Caco-2 (cell line): ENCODE measurements at regions not wholly inside any gene's neighbourhood (a gene's known extent, or its start where the extent isn't known, plus 50 kb on each side); places are given as distances from the start of the nearest gene placed in this dataset.

Experiments
- BruUV-seq: library from RNA; stranded (reverse); fragments of 400-500 nt; replicated peaks from 2 replicates; lab custom pipeline; 2021; lab: Mats Ljungman, UMichigan
- CTCF ChIA-PET: fragments of 300-600 bp; sonication (Branson Sonifier 250); formaldehyde crosslinking; loops from one replicate; lab custom pipeline; 2022; ENCODE audit warnings: antibody characterized with exemption; lab: Charles Lee
- POLR2A ChIA-PET: fragments of 300-600 bp; sonication (Branson Sonifier 250); formaldehyde crosslinking; loops from one replicate; lab custom pipeline; 2022; ENCODE audit warnings: antibody characterized with exemption; lab: Charles Lee
- DNase-seq, 2 experiments: peaks; one replicate each; pipeline versions ENCODE4 v3.0.0 to v3.0.0-alpha.2; 2020 to 2022
- H3K27me3 ChIP-seq: replicated peaks from 2 replicates; pipeline ENCODE4 v1.6.0; 2011; ENCODE audit warnings: low read length; ENCODE audit not compliant: control insufficient read depth, insufficient read depth
- H3K36me3 ChIP-seq: 2 replicates; pipeline ENCODE4 v1.5.1; 2011; ENCODE audit warnings: low read length; ENCODE audit not compliant: control insufficient read depth, insufficient read depth
- H3K4me1 ChIP-seq: fragments of 250-450 bp; sonication (Bioruptor Pico); 2 replicates; pipeline ENCODE4 v1.5.1; 2020; ENCODE audit warnings: mild to moderate bottlenecking
- H3K4me3 ChIP-seq: 2 replicates; pipeline ENCODE4 v1.5.1; 2011; ENCODE audit warnings: low read depth, mild to moderate bottlenecking, control low read depth, low read length
- H3K9me3 ChIP-seq: fragments of 250-450 bp; sonication (Bioruptor Pico); 2 replicates; pipeline ENCODE4 v1.5.1; 2020; ENCODE audit warnings: mild to moderate bottlenecking, moderate library complexity
- H3K27ac Mint-ChIP-seq: one replicate; pipeline ENCODE4 v1.8.0; 2022; ENCODE audit warnings: mixed read lengths; ENCODE audit not compliant: unreplicated experiment
- H3K27me3 Mint-ChIP-seq: one replicate; pipeline ENCODE4 v1.8.0; 2022; ENCODE audit warnings: mixed read lengths; ENCODE audit not compliant: insufficient read depth, unreplicated experiment
- H3K36me3 Mint-ChIP-seq: one replicate; pipeline ENCODE4 v1.8.0; 2022; ENCODE audit warnings: mild to moderate bottlenecking, mixed read lengths; ENCODE audit not compliant: insufficient read depth, unreplicated experiment
- H3K4me1 Mint-ChIP-seq: one replicate; pipeline ENCODE4 v1.8.0; 2022; ENCODE audit warnings: low read depth, mixed read lengths; ENCODE audit not compliant: unreplicated experiment
- H3K4me3 Mint-ChIP-seq: one replicate; pipeline ENCODE4 v1.8.0; 2022; ENCODE audit warnings: mild to moderate bottlenecking, moderate library complexity, mixed read lengths; ENCODE audit not compliant: unreplicated experiment
- H3K9me3 Mint-ChIP-seq: one replicate; pipeline ENCODE4 v1.8.0; 2022; ENCODE audit warnings: mixed read lengths; ENCODE audit not compliant: unreplicated experiment
- intact Hi-C: fragments of 100-400 bp; cut with micrococcal nuclease; formaldehyde crosslinking; loops from one replicate; pipeline ENCODE4 v1.10.0; 2022; ENCODE audit not compliant: unreplicated experiment
- TF ChIP-seq, protein P1 (sequence below), 2 experiments: fragments of 200-600 bp in 1 of 2; IDR thresholded peaks; 1 replicate in 1 of 2; 2 replicates in 1 of 2; pipeline versions ENCODE4 v1.5.1 to v1.8.0; 2011 to 2022; ENCODE audit warnings: antibody characterized with exemption in 1 of 2, control low read depth in 1 of 2, inconsistent platforms in 1 of 2, low read depth in 1 of 2, low read length in 1 of 2, mild to moderate bottlenecking in 1 of 2, moderate library complexity in 1 of 2; ENCODE audit not compliant: insufficient read depth in 1 of 2, severe bottlenecking in 1 of 2, unreplicated experiment in 1 of 2

DNA sequence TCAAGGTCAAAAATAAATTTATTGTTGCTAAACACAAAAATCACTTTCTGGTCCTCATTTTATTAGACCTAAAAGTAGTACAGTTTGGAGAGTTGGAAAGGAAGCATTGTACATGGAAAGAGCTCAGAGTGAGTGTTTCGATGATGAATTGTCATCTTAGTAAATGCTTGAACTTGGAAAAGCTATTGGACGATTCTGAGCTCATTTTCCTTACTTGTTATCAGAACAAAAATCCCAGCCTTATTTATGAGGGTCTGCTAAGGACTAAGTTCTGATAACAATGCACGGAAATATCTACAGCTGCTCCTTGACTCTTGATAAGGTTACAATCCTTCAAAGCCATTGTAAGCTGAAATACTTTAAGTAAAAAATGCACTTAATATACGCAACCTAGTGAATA is 710.0 kb upstream of the PTBP2 start:
- intact Hi-C loops: no loop called here
- ChIA-PET CTCF (no interaction called here), POLR2A (no interaction called here)
- no peak overlapping the region for H3K4me3 Mint-ChIP-seq
- H3K27ac Mint-ChIP-seq: no peak overlapping the region
- Histone ChIP-seq H3K27me3 (no peaks in the 10 kb centered on the region), H3K36me3 (no peaks in the 10 kb centered on the region), H3K4me3 (no peak overlapping the region), H3K9me3 (no peaks in the 10 kb centered on the region), H3K4me1 (no peaks in the 10 kb centered on the region)
- H3K27me3 Mint-ChIP-seq: peaks cover 3% of the 10 kb centered on the region
- no peaks in the 10 kb centered on the region for H3K9me3 Mint-ChIP-seq
- TF ChIP-seq, protein P1, sequence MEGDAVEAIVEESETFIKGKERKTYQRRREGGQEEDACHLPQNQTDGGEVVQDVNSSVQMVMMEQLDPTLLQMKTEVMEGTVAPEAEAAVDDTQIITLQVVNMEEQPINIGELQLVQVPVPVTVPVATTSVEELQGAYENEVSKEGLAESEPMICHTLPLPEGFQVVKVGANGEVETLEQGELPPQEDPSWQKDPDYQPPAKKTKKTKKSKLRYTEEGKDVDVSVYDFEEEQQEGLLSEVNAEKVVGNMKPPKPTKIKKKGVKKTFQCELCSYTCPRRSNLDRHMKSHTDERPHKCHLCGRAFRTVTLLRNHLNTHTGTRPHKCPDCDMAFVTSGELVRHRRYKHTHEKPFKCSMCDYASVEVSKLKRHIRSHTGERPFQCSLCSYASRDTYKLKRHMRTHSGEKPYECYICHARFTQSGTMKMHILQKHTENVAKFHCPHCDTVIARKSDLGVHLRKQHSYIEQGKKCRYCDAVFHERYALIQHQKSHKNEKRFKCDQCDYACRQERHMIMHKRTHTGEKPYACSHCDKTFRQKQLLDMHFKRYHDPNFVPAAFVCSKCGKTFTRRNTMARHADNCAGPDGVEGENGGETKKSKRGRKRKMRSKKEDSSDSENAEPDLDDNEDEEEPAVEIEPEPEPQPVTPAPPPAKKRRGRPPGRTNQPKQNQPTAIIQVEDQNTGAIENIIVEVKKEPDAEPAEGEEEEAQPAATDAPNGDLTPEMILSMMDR (IDR thresholded peaks at IDR 0.05; ENCODE audit: insufficient read depth in 1 of 2, low read depth in 1 of 2, low read length in 1 of 2, severe bottlenecking in 1 of 2, unreplicated experiment in 1 of 2): no peak
- DNase-seq: no peak
- H3K36me3 Mint-ChIP-seq: no peaks in the 10 kb centered on the region
- no peaks in the 10 kb centered on the region for H3K4me1 Mint-ChIP-seq
- no TSS peak for BruUV-seq

DNA sequence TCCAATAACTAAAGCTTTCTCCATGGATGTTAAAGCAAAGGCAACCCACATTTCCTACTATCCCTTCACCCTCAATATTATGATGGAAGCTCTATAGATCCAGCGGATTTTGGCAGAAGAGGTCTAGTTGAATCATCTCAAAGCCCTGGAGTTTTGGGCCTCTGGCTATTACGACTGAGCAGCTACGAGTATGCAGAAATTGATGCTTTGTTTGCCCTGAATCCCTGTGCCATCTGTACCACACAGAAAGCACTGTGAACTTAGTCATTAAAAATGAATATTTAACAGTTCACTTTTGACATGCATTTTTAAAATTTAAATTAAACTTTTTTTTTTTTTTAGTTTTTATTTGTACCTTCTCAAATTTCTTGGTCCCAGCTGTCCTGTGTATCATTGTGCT is 705.4 kb upstream of the PTBP2 start:
- no peaks in the 10 kb centered on the region for H3K4me1 ChIP-seq
- ChIA-PET CTCF (no interaction called here), POLR2A (no interaction called here)
- no peaks in the 10 kb centered on the region for H3K4me1 Mint-ChIP-seq
- no peak for DNase-seq
- intact Hi-C loops: no loop called here
- no peaks in the 10 kb centered on the region for H3K9me3 Mint-ChIP-seq
- no peaks in the 10 kb centered on the region for H3K36me3 Mint-ChIP-seq
- H3K9me3 ChIP-seq: no peaks in the 10 kb centered on the region
- H3K27ac Mint-ChIP-seq: no peak overlapping the region
- no peaks in the 10 kb centered on the region for H3K27me3 ChIP-seq
- TF ChIP-seq, protein P1 (IDR thresholded peaks at IDR 0.05; ENCODE audit: insufficient read depth in 1 of 2, low read depth in 1 of 2, low read length in 1 of 2, severe bottlenecking in 1 of 2, unreplicated experiment in 1 of 2): no peak
- no peak overlapping the region for H3K4me3 Mint-ChIP-seq
- no peaks in the 10 kb centered on the region for H3K36me3 ChIP-seq
- peaks cover 3% of the 10 kb centered on the region for H3K27me3 Mint-ChIP-seq
- H3K4me3 ChIP-seq: no peak overlapping the region
- BruUV-seq: no TSS peak

DNA sequence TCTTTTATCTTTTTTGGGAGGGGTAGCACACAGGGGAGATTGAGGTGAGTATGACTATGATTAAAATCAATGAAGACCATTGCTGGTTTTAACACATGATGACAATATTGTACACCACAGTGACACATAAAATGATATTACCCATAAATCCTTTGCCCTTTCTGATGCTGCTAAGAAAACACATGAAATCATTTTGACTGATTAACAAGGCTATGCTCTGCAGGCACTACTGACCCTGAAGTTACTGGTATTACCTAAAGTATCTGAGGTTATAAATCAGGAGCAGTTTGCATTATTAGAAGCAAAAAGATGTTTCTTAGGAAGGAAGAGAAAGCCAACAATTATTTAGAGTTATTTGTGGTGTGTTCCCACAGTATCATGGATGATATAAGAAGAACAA is 701.2 kb upstream of the PTBP2 start:
- no peak overlapping the region for H3K27ac Mint-ChIP-seq
- no peaks in the 10 kb centered on the region for H3K27me3 ChIP-seq
- H3K27me3 Mint-ChIP-seq: no peaks in the 10 kb centered on the region
- no peaks in the 10 kb centered on the region for H3K4me1 ChIP-seq
- no peak overlapping the region for H3K4me3 Mint-ChIP-seq
- DNase-seq: no peak
- H3K9me3 ChIP-seq: no peaks in the 10 kb centered on the region
- BruUV-seq: no TSS peak
- H3K4me3 ChIP-seq: no peak overlapping the region
- H3K36me3 Mint-ChIP-seq: no peaks in the 10 kb centered on the region
- H3K36me3 ChIP-seq: no peaks in the 10 kb centered on the region
- CTCF ChIA-PET: no interaction called here
- no peaks in the 10 kb centered on the region for H3K9me3 Mint-ChIP-seq
- TF ChIP-seq, protein P1 (IDR thresholded peaks at IDR 0.05; ENCODE audit: insufficient read depth in 1 of 2, low read depth in 1 of 2, low read length in 1 of 2, severe bottlenecking in 1 of 2, unreplicated experiment in 1 of 2): no peak
- no peaks in the 10 kb centered on the region for H3K4me1 Mint-ChIP-seq
- intact Hi-C loops: no loop called here
- POLR2A ChIA-PET: no interaction called here
